Mesenchymal stem cell (in vitro differentiated cells and primary cell): ENCODE measurements at regions not wholly inside any gene's neighbourhood (a gene's known extent, or its start where the extent isn't known, plus 50 kb on each side); places are given as distances from the start of the nearest gene placed in this dataset.

Source experiments
- DNase-seq: peaks from one replicate; pipeline ENCODE4 v3.0.0-alpha.2; 2013
- H2AFZ ChIP-seq: one replicate; pipeline ENCODE4 v1.6.1; 2013; ENCODE audit warnings: low read depth, mild to moderate bottlenecking, control low read depth, inconsistent platforms, low read length, moderate library complexity
- H2AK5ac ChIP-seq: 2 replicates; pipeline ENCODE4 v1.6.1; 2013; ENCODE audit warnings: low read length, moderate library complexity, mild to moderate bottlenecking, inconsistent platforms; ENCODE audit not compliant: severe bottlenecking
- H2BK120ac ChIP-seq: one replicate; pipeline ENCODE4 v1.6.1; 2013; ENCODE audit warnings: low read depth, mild to moderate bottlenecking, inconsistent platforms, low read length, moderate library complexity
- H2BK12ac ChIP-seq, 2 experiments: one replicate each; pipeline ENCODE4 v1.6.1; 2013; ENCODE audit warnings: inconsistent platforms in 2 of 2, low read length in 2 of 2, mild to moderate bottlenecking in 2 of 2, moderate library complexity in 2 of 2, control low read depth in 1 of 2
- H2BK15ac ChIP-seq: one replicate; pipeline ENCODE4 v1.6.1; 2013; ENCODE audit warnings: mild to moderate bottlenecking, low read depth, inconsistent platforms; ENCODE audit not compliant: poor library complexity, severe bottlenecking
- H2BK5ac ChIP-seq: 2 replicates; pipeline ENCODE4 v1.6.1; 2013; ENCODE audit warnings: low read depth, mild to moderate bottlenecking, low read length, control low read depth, inconsistent platforms; ENCODE audit not compliant: poor library complexity, severe bottlenecking
- H3K14ac ChIP-seq, 2 experiments: one replicate each; pipeline ENCODE4 v1.6.1; 2013; ENCODE audit warnings: inconsistent platforms in 2 of 2, low read length in 2 of 2, control low read depth in 1 of 2, mild to moderate bottlenecking in 1 of 2, moderate library complexity in 1 of 2
- H3K18ac ChIP-seq, 2 experiments: one replicate each; pipeline ENCODE4 v1.6.1; 2013; ENCODE audit warnings: inconsistent platforms in 2 of 2, low read length in 2 of 2, control low read depth in 1 of 2, low read depth in 1 of 2, mild to moderate bottlenecking in 1 of 2
- H3K23ac ChIP-seq, 2 experiments: one replicate each; pipeline ENCODE4 v1.6.1; 2013; ENCODE audit warnings: inconsistent platforms in 2 of 2, low read length in 2 of 2, mild to moderate bottlenecking in 2 of 2, moderate library complexity in 2 of 2, control low read depth in 1 of 2
- H3K27ac ChIP-seq: 2 replicates; pipeline ENCODE4 v1.5.1; 2013; ENCODE audit warnings: mild to moderate bottlenecking, moderate library complexity, low read length, control low read depth, inconsistent platforms; ENCODE audit not compliant: poor library complexity, severe bottlenecking
- H3K27me3 ChIP-seq, 2 experiments: 2 replicates each; pipeline versions ENCODE4 v1.6.1 to v1.7.0; 2013; ENCODE audit warnings: low read length in 2 of 2, mild to moderate bottlenecking in 2 of 2, moderate library complexity in 2 of 2, control low read depth in 1 of 2, inconsistent platforms in 1 of 2; ENCODE audit not compliant: control insufficient read depth in 1 of 2, insufficient read depth in 1 of 2
- H3K36me3 ChIP-seq, 2 experiments: 2 replicates each; pipeline versions ENCODE4 v1.6.1 to v1.7.0; 2013; ENCODE audit warnings: low read length in 2 of 2, control low read depth in 1 of 2, inconsistent platforms in 1 of 2, low read depth in 1 of 2, mild to moderate bottlenecking in 1 of 2; ENCODE audit not compliant: insufficient read depth in 2 of 2, control insufficient read depth in 1 of 2
- H3K4ac ChIP-seq, 2 experiments: one replicate each; pipeline ENCODE4 v1.6.1; 2013; ENCODE audit warnings: inconsistent platforms in 2 of 2, low read length in 2 of 2, mild to moderate bottlenecking in 2 of 2, moderate library complexity in 2 of 2, control low read depth in 1 of 2, low read depth in 1 of 2
- H3K4me1 ChIP-seq: 2 replicates; pipeline ENCODE4 v1.6.1; 2013; ENCODE audit warnings: low read depth, low read length, control low read depth; ENCODE audit not compliant: control insufficient read depth, insufficient read depth
- H3K4me2 ChIP-seq: 2 replicates; pipeline ENCODE4 v1.6.1; 2013; ENCODE audit warnings: low read length, mild to moderate bottlenecking, inconsistent platforms; ENCODE audit not compliant: poor library complexity, severe bottlenecking
- H3K4me3 ChIP-seq, 2 experiments: 2 replicates each; pipeline versions ENCODE4 v1.5.1 to v1.7.0; 2013; ENCODE audit warnings: low read length in 2 of 2, mild to moderate bottlenecking in 2 of 2, control low read depth in 1 of 2, low read depth in 1 of 2; ENCODE audit not compliant: insufficient read depth in 1 of 2
- H3K79me1 ChIP-seq: replicated peaks from 2 replicates; pipeline ENCODE4 v1.6.1; 2013; ENCODE audit warnings: mild to moderate bottlenecking, control low read depth, low read length, inconsistent platforms; ENCODE audit not compliant: poor library complexity, severe bottlenecking
- H3K9ac ChIP-seq: 2 replicates; pipeline ENCODE4 v1.7.0; 2013; ENCODE audit warnings: mild to moderate bottlenecking, low read length, moderate library complexity
- H3K9me3 ChIP-seq: 2 replicates; pipeline ENCODE4 v1.7.0; 2013; ENCODE audit warnings: mild to moderate bottlenecking, low read length; ENCODE audit not compliant: control insufficient read depth
- H4K8ac ChIP-seq: one replicate; pipeline ENCODE4 v1.6.1; 2013; ENCODE audit warnings: inconsistent platforms, mild to moderate bottlenecking, low read length, moderate library complexity
- H4K91ac ChIP-seq: one replicate; pipeline ENCODE4 v1.6.1; 2013; ENCODE audit warnings: mild to moderate bottlenecking, low read length, inconsistent platforms
- WGBS: methylation state at CpG from one replicate; pipeline ENCODE4 v1.1.7; 2013; ENCODE audit warnings: mixed read lengths; 5-methylcytosine and 5-hydroxymethylcytosine counted together

DNA sequence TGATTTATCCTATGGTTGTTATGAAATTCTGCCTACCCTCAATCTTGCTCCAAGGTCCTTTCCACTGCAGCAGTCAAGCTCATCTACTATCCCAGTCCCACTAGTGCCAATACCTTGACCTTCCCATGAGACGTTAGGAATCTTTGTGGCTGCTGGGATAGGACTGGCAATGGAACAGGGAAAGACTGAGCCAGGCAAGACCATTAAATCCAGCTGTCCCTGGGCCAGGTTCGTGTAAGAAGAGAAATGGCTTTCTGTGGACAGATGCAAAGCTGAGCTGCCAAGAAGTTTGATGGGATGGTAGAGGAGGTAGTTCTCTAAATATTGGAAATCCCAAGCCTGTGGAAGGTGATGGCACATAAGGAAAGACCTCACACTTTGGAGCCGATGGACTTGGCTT, 50.1 kb upstream of the TMEM17 start:
- H3K36me3 ChIP-seq = no peaks in the 10 kb centered on the region
- DNase-seq = no peak
- no peak overlapping the region for H2BK12ac ChIP-seq
- no peak overlapping the region for H3K27ac ChIP-seq
- H2BK120ac ChIP-seq = no peak overlapping the region
- H2AFZ ChIP-seq = no peak overlapping the region
- no peaks in the 10 kb centered on the region for H3K79me1 ChIP-seq
- no peak overlapping the region for H4K8ac ChIP-seq
- H3K18ac ChIP-seq = no peak overlapping the region
- H2AK5ac ChIP-seq = no peak overlapping the region
- no peaks in the 10 kb centered on the region for H3K9me3 ChIP-seq
- H4K91ac ChIP-seq = no peak overlapping the region
- no peak overlapping the region for H3K23ac ChIP-seq
- no peak overlapping the region for H3K4ac ChIP-seq
- WGBS = 70% methylated on average over 2 of the region's 3 CpGs
- no peak overlapping the region for H3K4me3 ChIP-seq
- H3K27me3 ChIP-seq = no peaks in the 10 kb centered on the region
- no peak overlapping the region for H3K4me2 ChIP-seq
- no peak overlapping the region for H3K9ac ChIP-seq
- no peak overlapping the region for H2BK15ac ChIP-seq
- H2BK5ac ChIP-seq = no peak overlapping the region
- H3K14ac ChIP-seq = no peak overlapping the region
- no peaks in the 10 kb centered on the region for H3K4me1 ChIP-seq
